ENCODE measurements at regions not wholly inside any gene's neighbourhood (a gene's known extent, or its start where the extent isn't known, plus 50 kb on each side); places are given as distances from the start of the nearest gene placed in this dataset.

GRCh38 chr10:4337563-4337962 lies 488.4 kb upstream of the AKR1E2 start:
- ChIA-PET CTCF (no interaction called here), POLR2A (no interaction called here)

DNA sequence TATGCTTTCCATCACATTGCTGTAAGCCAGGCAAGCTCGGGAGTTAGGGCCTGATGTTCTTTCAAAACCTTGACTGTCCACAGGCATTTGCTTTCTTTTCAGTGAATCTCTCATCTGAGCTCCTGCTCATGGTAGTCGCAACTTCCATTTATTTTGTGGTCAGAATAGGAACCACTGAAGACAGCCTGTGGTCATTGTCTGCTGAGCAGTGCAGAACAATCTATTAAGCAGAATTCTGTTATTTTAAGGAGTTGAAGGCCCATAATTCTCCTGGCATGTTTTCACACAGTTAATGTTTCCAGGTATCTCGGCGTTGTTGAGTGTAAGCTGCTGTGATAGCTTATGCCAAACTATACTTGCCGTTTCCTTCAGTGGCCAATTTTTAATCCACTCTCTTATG lies 491.1 kb upstream of the AKR1E2 start:
- ChIA-PET POLR2A (no interaction called here), CTCF (no interaction called here)

DNA sequence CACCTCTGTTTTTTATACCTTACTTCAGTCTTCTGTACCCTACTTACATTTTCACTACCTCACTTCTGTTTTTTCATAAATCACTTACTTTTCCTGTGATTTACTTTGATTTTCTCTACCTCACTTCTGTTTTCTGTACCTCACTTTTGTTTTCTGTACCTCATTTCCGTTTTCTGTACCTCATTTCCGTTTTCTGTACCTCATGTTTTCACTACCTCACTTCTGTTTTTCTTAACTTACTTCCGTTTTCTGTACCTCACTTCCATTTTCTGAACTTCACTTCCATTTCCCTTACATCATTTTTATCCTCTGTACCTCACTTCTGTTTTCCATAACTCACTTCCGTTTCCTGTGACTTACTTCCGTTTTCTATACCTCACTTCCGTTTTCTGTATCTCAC lies 492.0 kb upstream of the AKR1E2 start:
- CTCF ChIA-PET: no interaction called here
- POLR2A ChIA-PET: no interaction called here

DNA sequence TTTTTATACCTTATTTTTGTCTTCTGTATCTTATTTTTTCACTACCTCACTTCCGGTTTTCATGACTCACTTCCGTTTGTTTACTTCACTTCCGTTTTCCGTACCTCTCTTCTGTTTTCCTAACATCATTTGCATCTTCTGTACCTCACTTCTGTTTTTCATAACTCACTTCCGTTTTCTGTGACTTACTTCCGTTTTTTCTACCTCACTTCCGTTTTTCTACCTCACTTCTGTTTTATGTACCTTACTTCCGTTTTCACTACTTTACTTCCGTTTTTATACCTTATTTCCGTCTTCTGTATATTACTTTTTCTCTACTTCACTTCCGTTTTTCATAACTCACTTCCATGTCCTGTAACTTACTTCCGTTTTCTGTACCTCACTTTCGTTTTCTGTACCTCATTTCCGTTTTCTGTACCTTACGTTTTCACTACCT lies 492.5 kb upstream of the AKR1E2 start:
- ChIA-PET CTCF (no interaction called here), POLR2A (no interaction called here)

DNA sequence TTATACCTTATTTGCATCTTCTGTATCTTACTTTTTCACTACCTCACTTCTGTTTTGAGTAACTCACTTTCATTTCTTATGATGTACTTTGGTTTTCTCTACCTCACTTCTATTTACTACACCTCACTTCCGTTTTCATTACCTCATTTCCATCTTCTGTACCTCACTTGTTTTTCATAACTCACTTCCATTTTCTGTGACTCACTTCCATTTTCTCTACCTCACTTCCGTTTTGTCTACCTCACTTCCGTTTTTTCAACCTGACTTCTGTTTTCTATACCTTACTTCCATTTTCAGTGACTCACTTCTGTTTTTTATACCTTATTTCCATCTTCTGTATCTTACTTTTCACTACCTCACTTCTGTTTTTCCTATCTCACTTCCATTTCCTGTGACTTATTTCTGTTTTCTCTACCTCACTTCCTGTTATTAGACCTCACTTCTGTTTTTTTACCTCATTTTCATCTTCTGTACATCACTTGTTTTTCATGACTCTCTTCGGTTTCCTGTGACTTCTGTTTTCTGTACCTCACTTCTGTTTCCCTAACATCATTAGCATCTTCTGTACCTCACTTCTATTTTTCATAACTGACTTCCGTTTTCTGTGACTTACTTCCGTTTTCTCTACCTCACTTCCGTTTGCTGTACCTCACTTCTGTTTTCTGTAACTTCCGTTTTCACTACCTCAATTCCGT lies 493.1 kb upstream of the AKR1E2 start:
- ChIA-PET CTCF (no interaction called here), POLR2A (no interaction called here)

DNA sequence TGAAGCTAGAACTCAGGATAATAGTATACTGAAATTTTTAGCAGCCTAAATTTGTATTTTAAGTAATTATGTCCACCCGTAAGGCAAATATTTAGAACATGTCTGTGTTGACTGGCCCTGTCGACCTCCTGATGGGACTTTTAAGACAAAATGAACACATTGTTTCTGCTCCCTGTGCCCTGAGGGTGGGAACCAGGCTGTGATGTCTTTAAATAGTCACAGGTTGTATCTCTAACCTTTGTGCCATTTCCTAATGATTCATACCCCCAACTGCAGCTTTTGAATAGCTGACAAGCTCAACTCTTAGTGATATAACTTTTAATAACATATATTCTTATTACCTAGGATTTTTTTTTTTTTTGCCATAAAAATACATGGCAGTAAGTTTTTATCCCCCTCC lies 494.9 kb upstream of the AKR1E2 start:
- ChIA-PET POLR2A (no interaction called here), CTCF (no interaction called here)

DNA sequence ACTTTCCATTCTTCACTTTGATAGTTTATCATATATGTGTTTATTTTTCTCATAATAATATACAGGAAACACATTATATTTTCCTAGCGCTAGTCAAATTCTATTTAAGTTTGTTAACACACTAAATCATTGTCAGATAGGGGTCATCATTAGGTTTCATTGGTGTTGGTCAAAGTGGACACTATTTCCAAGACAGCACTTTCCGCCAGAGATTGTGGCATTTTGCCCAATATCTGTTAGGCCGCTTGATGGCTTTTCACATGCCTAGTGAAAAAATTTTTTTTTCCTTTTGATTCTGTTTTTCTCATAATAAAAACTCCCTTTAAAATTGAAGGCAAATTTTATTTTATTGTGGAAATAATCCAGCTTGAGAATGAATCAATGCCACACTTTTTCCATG lies 495.4 kb upstream of the AKR1E2 start:
- POLR2A ChIA-PET: no interaction called here
- CTCF ChIA-PET: no interaction called here

DNA sequence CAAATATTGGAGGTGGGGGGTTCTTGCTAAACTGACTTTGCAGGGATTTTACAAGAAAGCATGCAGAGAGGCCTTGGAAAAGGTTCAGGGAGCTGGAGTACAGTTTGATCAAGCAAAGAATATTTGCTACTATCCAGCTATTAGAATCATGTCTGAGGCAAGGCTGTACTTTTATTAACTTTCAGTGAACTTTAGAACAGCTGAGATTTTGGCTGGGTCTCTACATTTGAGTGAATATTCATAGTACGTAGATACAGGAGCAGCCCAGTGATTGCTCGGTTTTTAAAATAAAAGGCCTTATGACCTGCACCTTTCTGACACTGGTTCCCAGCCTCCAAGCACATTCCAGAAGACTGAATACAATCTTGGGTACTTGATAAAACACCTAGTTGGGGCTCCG lies 496.8 kb upstream of the AKR1E2 start:
- ChIA-PET POLR2A (no interaction called here), CTCF (no interaction called here)

GRCh38 chr10:4326647-4327046 lies 499.4 kb upstream of the AKR1E2 start:
- CTCF ChIA-PET: no interaction called here
- POLR2A ChIA-PET: no interaction called here

DNA sequence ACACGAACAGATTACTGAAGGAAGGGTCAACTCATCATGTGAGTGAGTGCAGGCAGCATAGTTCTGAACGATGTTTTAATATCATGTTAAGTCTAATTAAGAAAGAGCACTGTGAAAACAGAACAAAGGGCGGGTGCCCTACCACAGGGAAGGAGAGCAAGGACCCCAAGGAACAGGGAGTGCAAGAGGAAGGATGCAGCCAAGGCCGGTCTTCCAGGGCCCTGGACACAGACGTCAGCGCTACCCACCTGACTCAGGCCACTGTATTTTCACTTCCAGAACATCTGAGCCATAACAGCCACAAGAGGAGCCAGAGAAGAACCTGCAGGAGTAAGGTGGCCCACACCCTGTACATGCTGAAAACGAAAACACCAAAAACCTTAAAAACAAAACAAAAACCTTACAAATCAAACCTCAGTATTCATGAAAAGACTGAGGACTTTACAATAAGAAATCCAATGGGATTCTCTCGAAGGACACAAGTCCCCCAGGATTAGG lies 506.1 kb upstream of the AKR1E2 start:
- CTCF ChIA-PET: no interaction called here
- POLR2A ChIA-PET: no interaction called here

DNA sequence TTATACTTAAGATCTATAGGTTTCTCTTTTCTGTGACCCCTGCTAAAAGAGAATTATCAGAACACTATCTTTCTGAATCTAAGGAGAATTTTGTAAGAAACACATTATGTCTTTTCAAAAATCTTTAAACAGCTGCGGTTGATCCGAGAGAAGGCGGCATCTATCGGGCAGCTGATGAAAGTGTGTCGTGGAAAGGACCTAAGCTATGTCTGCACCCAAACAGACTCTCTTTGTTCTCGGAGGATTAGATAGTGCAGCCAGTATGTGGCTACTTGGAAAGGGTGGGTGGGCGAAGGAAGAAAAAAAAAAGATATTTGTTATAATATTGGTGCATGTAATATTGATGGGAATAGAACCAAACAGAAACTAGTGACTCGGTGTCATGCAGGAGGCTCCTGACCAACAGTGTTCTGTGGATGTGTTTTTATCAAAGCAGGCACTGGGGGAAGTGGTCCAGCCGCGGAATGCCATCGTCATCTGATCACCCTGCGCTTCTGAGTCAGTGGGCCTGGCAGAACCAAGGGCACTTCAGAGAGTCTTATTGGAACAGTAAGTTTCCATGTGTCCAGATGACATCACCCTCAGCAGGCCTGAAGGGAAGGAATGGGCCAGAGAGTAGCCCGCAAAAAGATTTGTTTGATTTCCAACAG lies 509.7 kb upstream of the AKR1E2 start:
- CTCF ChIA-PET: interaction anchor here (0.6 kb wide), 1 partner anchor 92 kb away, joined by 3 read pairs; no protein-coding TSS in a partner anchor

GRCh38 chr10:4315551-4315950 lies 510.5 kb upstream of the AKR1E2 start:
- ChIA-PET CTCF (no interaction called here), POLR2A (no interaction called here)

More for the DNA sequence above, 509.7 kb upstream of the AKR1E2 start:
- POLR2A ChIA-PET: no interaction called here

DNA sequence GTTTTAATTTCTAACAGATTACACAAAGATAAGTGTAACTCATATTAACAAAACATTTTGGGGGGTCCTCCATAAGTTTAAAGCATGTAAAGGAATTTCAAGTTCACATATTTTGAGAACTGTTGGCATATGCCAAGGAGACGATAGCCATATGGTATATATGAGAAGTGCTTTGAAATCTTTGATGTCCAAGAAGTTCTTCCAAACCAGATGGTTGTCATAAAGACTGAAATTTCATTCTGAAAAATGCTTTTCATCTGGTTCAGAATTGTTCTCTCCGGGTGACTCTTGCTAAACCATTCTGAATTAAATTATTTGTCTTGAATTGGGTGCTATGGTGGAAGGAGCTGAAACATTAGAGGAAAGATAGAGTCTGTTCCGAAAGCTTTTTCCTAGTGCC lies 513.0 kb upstream of the AKR1E2 start:
- POLR2A ChIA-PET: no interaction called here
- CTCF ChIA-PET: interaction anchor here (0.6 kb wide), 1 partner anchor 150 kb away, joined by 3 read pairs; no protein-coding TSS in a partner anchor

GRCh38 chr10:4312051-4312835 lies 513.8 kb upstream of the AKR1E2 start:
- ChIA-PET CTCF (interaction anchor here (0.6 kb wide), 1 partner anchor 150 kb away, joined by 3 read pairs; no protein-coding TSS in a partner anchor), POLR2A (no interaction called here)

DNA sequence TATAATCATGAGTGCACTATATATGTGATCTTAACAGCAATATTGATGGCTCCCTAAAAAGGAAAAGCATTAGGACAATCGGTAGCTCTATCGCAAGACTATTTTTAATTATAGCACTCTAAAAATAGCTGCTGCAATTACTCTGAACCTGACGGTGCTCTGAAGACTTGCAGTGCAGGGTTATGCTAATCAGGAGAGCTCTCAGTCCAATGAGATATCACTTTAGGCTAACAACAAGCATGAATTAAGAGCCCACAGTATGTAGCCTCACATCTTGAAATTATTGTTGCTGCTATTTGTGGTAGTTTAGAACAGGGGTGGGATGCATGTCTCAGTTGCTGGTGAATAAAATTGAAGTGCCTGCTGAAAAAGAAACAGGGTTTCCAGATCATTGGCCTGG lies 515.8 kb upstream of the AKR1E2 start:
- POLR2A ChIA-PET: no interaction called here
- CTCF ChIA-PET: no interaction called here

GRCh38 chr10:4307910-4308309 lies 518.1 kb upstream of the AKR1E2 start:
- POLR2A ChIA-PET: interaction anchor here (0.6 kb wide), 1 partner anchor 176 kb away, joined by 3 read pairs; no protein-coding TSS in a partner anchor
- CTCF ChIA-PET: no interaction called here

- ChIA-PET CTCF (no interaction called here), POLR2A (no interaction called here)
These were observed 519.1 kb upstream of the AKR1E2 start for GRCh38 chr10:4306871-4307270.

- POLR2A ChIA-PET: no interaction called here
- CTCF ChIA-PET: no interaction called here
These were observed 518.0 kb upstream of the KLF6 start for GRCh38 chr10:4303045-4303444.

DNA sequence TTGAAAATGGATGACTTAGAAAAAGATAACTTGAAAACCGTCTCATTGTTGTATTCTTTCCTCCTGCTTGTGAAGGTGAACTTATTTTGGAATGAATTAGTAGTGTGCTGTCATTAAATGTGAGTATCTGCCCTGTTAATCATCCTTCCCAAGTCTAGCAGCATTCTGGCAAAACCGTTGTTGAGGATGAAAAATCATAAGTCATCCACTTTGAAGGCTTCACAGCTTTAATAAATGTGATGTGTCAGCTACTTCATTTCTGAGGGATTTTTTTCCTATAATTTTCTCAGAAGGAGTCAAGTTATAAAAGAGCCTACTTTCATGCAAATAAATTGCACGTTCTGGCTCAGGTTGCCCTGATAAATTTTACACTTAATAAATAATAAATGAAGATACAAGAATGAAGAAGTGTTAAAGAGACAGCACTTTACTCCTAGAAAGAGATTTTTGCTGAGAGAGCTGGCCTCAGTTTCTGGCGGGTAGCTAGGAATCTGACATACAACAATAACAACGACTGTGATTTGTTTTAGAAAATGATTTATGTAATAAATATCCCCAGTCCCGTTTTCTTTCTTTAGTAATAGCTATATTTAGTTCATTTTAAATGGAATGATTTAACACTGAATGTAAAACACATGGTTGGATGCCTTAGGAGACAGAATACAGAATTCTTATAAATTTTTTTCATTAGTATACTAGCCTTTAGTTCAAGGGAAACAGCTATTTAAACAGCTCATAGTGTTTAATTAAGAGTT lies 516.5 kb upstream of the KLF6 start:
- ChIA-PET CTCF (no interaction called here), POLR2A (no interaction called here)

GRCh38 chr10:4296161-4296560 lies 511.2 kb upstream of the KLF6 start:
- ChIA-PET CTCF (no interaction called here), POLR2A (no interaction called here)

All from activated CD8-positive, alpha-beta memory T cell treated with anti-CD3 and anti-CD28 coated beads for 36 hours (primary cell).